GM12878 (cell line): ENCODE measurements at regions not wholly inside any gene's neighbourhood (a gene's known extent, or its start where the extent isn't known, plus 50 kb on each side); places are given as distances from the start of the nearest gene placed in this dataset.

Experiments used
- ATAC-seq: fragments of 200-7000 bp; cut with Tn5 transposase; 3 replicates; pipeline ENCODE4 v1.9.1; 2020; ENCODE audit warnings: mild to moderate bottlenecking, moderate library complexity
- BruUV-seq: library from RNA; stranded (reverse); fragments of 400-500 nt; replicated peaks from 2 replicates; lab custom pipeline; 2021; lab: Mats Ljungman, UMichigan
- CTCF ChIA-PET: fragments of 300-600 bp; sonication (Branson Sonifier 250); formaldehyde crosslinking; extraction: SDS; loops from one replicate; lab custom pipeline; 2021; ENCODE audit warnings: inconsistent platforms; lab: Yijun Ruan, JAX
- POLR2A ChIA-PET: fragments of 350-600 bp; formaldehyde crosslinking; extraction: SDS; loops from one replicate; lab custom pipeline; 2021; ENCODE audit warnings: inconsistent platforms; lab: Charles Lee
- RAD21 ChIA-PET: fragments of 300-600 bp; sonication (Branson Sonifier 250); formaldehyde crosslinking; loops from one replicate; lab custom pipeline; 2023; ENCODE audit warnings: antibody characterized with exemption; ENCODE audit not compliant: unreplicated experiment; lab: Charles Lee
- SMC1A ChIA-PET: fragments of 300-600 bp; sonication (Branson Sonifier 250); formaldehyde crosslinking; loops from one replicate; lab custom pipeline; 2023; ENCODE audit not compliant: unreplicated experiment, uncharacterized antibody; lab: Charles Lee
- DNase-seq: peaks from one replicate; pipeline ENCODE4 v3.0.0-alpha.2; 2011; ENCODE audit warnings: low read depth, low spot score
- FAIRE-seq: peaks from 3 replicates; lab custom pipeline; 2011; peaks lifted over from hg19 to GRCh38; lab: Jason Lieb, UNC
- H2AFZ ChIP-seq: 2 replicates; pipeline ENCODE4 v1.6.0; 2011; ENCODE audit warnings: low read depth, low read length, control low read depth; ENCODE audit not compliant: control insufficient read depth
- H3K27ac ChIP-seq: 2 replicates; pipeline ENCODE4 v1.5.1; 2011; ENCODE audit warnings: control low read depth; ENCODE audit not compliant: control insufficient read depth, insufficient read depth
- H3K27me3 ChIP-seq, 2 experiments: replicated peaks in 1 of 2; 2 replicates each; pipeline versions ENCODE4 v1.6.0 to v1.6.1; 2011; ENCODE audit warnings: low read length in 1 of 2; ENCODE audit not compliant: control insufficient read depth in 2 of 2, insufficient read depth in 2 of 2
- H3K36me3 ChIP-seq, 2 experiments: 2 replicates each; pipeline ENCODE4 v1.5.1; 2011; ENCODE audit warnings: low read length in 1 of 2; ENCODE audit not compliant: control insufficient read depth in 2 of 2, insufficient read depth in 2 of 2
- H3K4me1 ChIP-seq: 2 replicates; pipeline ENCODE4 v1.6.1; 2011; ENCODE audit warnings: mild to moderate bottlenecking, low read length, moderate library complexity, mixed read lengths; ENCODE audit not compliant: control insufficient read depth, insufficient read depth
- H3K4me2 ChIP-seq: 2 replicates; pipeline ENCODE4 v1.6.0; 2011; ENCODE audit warnings: control low read depth; ENCODE audit not compliant: control insufficient read depth, insufficient read depth
- H3K4me3 ChIP-seq: fragments of 200-600 bp; sonication (generic); 2 replicates; pipeline ENCODE4 v1.5.1; 2016
- H3K79me2 ChIP-seq: 2 replicates; pipeline ENCODE4 v1.6.0; 2011; ENCODE audit warnings: low read length; ENCODE audit not compliant: control insufficient read depth, insufficient read depth
- H3K9ac ChIP-seq: 2 replicates; pipeline ENCODE4 v1.8.0; 2011; ENCODE audit warnings: low read length, control low read depth, mixed read lengths; ENCODE audit not compliant: control insufficient read depth, insufficient read depth
- H3K9me3 ChIP-seq: replicated peaks from 3 replicates; pipeline ENCODE4 v1.5.1; 2011; ENCODE audit warnings: mild to moderate bottlenecking, low read length; ENCODE audit not compliant: control insufficient read depth, insufficient read depth
- H4K20me1 ChIP-seq: 2 replicates; pipeline ENCODE4 v1.6.0; 2011; ENCODE audit not compliant: control insufficient read depth, insufficient read depth
- BACH1 ChIP-seq: fragments of 450-650 bp; IDR thresholded peaks from 2 replicates; pipeline ENCODE4 v1.6.1; 2017; ENCODE audit warnings: mild to moderate bottlenecking, borderline replicate concordance
- CHD2 ChIP-seq: IDR thresholded peaks from 2 replicates; pipeline ENCODE4 v1.6.1; 2011; ENCODE audit warnings: low read depth, low read length, improper control_type of control experiment, borderline replicate concordance
- EP300 ChIP-seq, 2 experiments: fragments of 150-350 bp in 1 of 2; IDR thresholded peaks; 2 replicates each; pipeline ENCODE4 v1.6.1; 2011 to 2012; ENCODE audit warnings: low read depth in 2 of 2, low read length in 2 of 2, borderline replicate concordance in 1 of 2, improper control_type of control experiment in 1 of 2, inconsistent platforms in 1 of 2; ENCODE audit not compliant: control insufficient read depth in 1 of 2
- NFXL1 ChIP-seq: fragments of 450-650 bp; IDR thresholded peaks from 2 replicates; pipeline ENCODE4 v1.6.1; 2017; ENCODE audit warnings: antibody characterized with exemption, mild to moderate bottlenecking, borderline replicate concordance
- PBX3 ChIP-seq: IDR thresholded peaks from 2 replicates; pipeline ENCODE4 v1.6.1; 2011; ENCODE audit warnings: mild to moderate bottlenecking, low read depth, low read length, moderate library complexity; ENCODE audit not compliant: insufficient replicate concordance
- TARDBP ChIP-seq: IDR thresholded peaks from 2 replicates; pipeline ENCODE4 v1.6.1; 2016; ENCODE audit warnings: borderline replicate concordance
- ZBED1 ChIP-seq: IDR thresholded peaks from 2 replicates; pipeline ENCODE4 v1.6.1; 2016; ENCODE audit warnings: borderline replicate concordance
- ZNF592 ChIP-seq: fragments of 450-650 bp; IDR thresholded peaks from 2 replicates; pipeline ENCODE4 v1.6.1; 2017; ENCODE audit warnings: mild to moderate bottlenecking, moderate library complexity
- WGBS: methylation state at CpG from one replicate; pipeline ENCODE4 v1.1.6; 2016; ENCODE audit warnings: low lambda C conversion rate; ENCODE audit not compliant: insufficient replicate concordance, insufficient coverage; ENCODE audit errors: missing lambda C conversion rate; 5-methylcytosine and 5-hydroxymethylcytosine counted together
- in situ Hi-C: fragments of 300-500 bp; cut with MboI; formaldehyde crosslinking; loops from 9 replicates; pipeline ENCODE4 v1.14.3; 2018; ENCODE audit warnings: mixed read lengths
- intact Hi-C: fragments of 100-400 bp; cut with micrococcal nuclease; formaldehyde crosslinking; loops from one replicate; pipeline ENCODE4 v1.14.2; 2022; ENCODE audit not compliant: unreplicated experiment
- TF ChIP-seq, protein P1 (sequence below): IDR thresholded peaks from 2 replicates; pipeline ENCODE4 v1.6.1; 2012; ENCODE audit warnings: low read depth, low read length, improper control_type of control experiment
- TF ChIP-seq, protein P2 (sequence below): IDR thresholded peaks from 2 replicates; pipeline ENCODE4 v1.6.1; 2011; ENCODE audit warnings: borderline replicate concordance, low read depth, mild to moderate bottlenecking, moderate library complexity, low read length; ENCODE audit not compliant: insufficient read depth, poor library complexity, severe bottlenecking

- Histone ChIP-seq H3K27ac (no peak overlapping the region), H3K36me3 (no peaks in the 10 kb centered on the region), H3K9me3 (no peaks in the 10 kb centered on the region), H3K9ac (no peak overlapping the region), H3K79me2 (no peaks in the 10 kb centered on the region), H3K4me1 (no peaks in the 10 kb centered on the region), H3K4me2 (no peak overlapping the region), H3K27me3 (no peaks in the 10 kb centered on the region), H3K4me3 (no peak overlapping the region), H4K20me1 (no peaks in the 10 kb centered on the region), H2AFZ (no peak overlapping the region)
- no peak for DNase-seq
- no peak for FAIRE-seq
- TF ChIP-seq BACH1 = no peak
- TF ChIP-seq, protein P1, sequence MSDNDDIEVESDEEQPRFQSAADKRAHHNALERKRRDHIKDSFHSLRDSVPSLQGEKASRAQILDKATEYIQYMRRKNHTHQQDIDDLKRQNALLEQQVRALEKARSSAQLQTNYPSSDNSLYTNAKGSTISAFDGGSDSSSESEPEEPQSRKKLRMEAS = no peak
- POLR2A ChIA-PET = no interaction called here
- in situ Hi-C loops = no loop called here
- no TSS peak for BruUV-seq
- intact Hi-C loops = no loop called here
- SMC1A ChIA-PET = interaction anchor here (0.6 kb wide), 1 partner anchor 114 kb away, joined by 5 read pairs; no protein-coding TSS in a partner anchor
- WGBS = 67% methylated on average over 1 of the region's 1 CpG
- RAD21 ChIA-PET = no interaction called here
- no peak for ATAC-seq
- CTCF ChIA-PET = no interaction called here
Measured at GRCh38 chr9:99748676-99749075, 73.0 kb upstream of the NR4A3 start.

DNA sequence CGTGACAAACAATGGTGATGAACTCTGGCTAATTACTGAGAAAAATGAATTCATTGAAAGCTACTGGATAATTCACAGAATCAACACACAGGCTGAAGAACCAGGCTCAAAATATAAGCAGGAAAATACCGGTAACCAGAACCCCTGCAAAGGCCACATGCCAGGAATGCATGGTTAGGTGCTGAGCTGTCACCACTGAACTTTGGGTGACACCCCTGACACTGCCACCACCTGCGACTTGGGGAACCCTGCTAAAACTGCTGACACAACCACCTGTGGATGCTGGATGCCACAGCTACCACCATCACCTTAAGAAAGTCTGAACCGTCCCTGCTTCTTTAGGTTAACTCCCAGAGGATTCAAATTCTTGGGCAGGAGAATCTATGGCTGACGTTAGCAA is 72.0 kb upstream of the NR4A3 start:
- Histone ChIP-seq H3K79me2 (no peaks in the 10 kb centered on the region), H3K4me3 (no peak overlapping the region), H3K27ac (no peak overlapping the region), H3K4me2 (no peak overlapping the region), H3K36me3 (no peaks in the 10 kb centered on the region), H3K27me3 (no peaks in the 10 kb centered on the region), H3K9me3 (no peaks in the 10 kb centered on the region), H3K4me1 (no peaks in the 10 kb centered on the region), H4K20me1 (no peaks in the 10 kb centered on the region), H3K9ac (no peak overlapping the region), H2AFZ (no peak overlapping the region)
- ChIA-PET SMC1A (no interaction called here), CTCF (interaction anchor here (0.5 to 1.0 kb wide), 2 partner anchors 42 to 144 kb away, joined by 3 read pairs; no protein-coding TSS in a partner anchor), POLR2A (no interaction called here), RAD21 (no interaction called here)
- DNase-seq (no peak), ATAC-seq (no peak), FAIRE-seq (no peak)
- no TSS peak for BruUV-seq
- WGBS = 58% methylated on average over 5 of the region's 5 CpGs
- intact Hi-C loops = no loop called here
- in situ Hi-C loops = no loop called here
- no peak for TF ChIP-seq TARDBP
- TF ChIP-seq NFXL1 = no peak
- TF ChIP-seq ZBED1 = no peak
- no peak for TF ChIP-seq EP300 (IDR thresholded peaks at IDR 0.05; ENCODE audit: borderline replicate concordance in 1 of 2, control insufficient read depth in 1 of 2, low read depth in 2 of 2, low read length in 2 of 2)
- TF ChIP-seq PBX3 = no peak
- TF ChIP-seq ZNF592 = no peak
- no peak for TF ChIP-seq CHD2
- TF ChIP-seq, protein P2, sequence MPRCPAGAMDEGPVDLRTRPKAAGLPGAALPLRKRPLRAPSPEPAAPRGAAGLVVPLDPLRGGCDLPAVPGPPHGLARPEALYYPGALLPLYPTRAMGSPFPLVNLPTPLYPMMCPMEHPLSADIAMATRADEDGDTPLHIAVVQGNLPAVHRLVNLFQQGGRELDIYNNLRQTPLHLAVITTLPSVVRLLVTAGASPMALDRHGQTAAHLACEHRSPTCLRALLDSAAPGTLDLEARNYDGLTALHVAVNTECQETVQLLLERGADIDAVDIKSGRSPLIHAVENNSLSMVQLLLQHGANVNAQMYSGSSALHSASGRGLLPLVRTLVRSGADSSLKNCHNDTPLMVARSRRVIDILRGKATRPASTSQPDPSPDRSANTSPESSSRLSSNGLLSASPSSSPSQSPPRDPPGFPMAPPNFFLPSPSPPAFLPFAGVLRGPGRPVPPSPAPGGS = no peak
